ENCODE measurements at regions not wholly inside any gene's neighbourhood (a gene's known extent, or its start where the extent isn't known, plus 50 kb on each side); places are given as distances from the start of the nearest gene placed in this dataset.

DNA sequence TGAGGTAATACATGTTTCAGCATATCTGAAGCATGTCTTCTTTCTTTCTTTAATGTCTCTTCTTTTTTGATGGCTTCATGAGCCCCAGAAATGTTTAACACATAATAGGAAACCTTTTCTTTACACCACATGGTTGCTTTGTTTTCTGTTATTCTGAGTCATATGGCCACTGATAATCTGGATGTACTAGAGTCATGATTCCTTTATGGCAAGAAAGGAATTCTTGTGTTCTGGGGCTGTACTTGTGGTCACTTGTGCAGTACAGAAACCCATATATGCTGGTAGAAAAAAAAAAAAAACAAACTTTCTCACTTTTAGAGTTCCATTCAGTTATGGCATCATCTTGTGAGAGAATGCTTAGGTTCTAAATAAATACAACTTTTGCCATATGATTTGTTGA lies 1669.3 kb upstream of the CDH9 start:
- H3K27ac Mint-ChIP-seq: no peak overlapping the region
- H3K27me3 Mint-ChIP-seq (ENCODE audit: low read depth): no peaks in the 10 kb centered on the region
- H3K4me3 Mint-ChIP-seq: no peak overlapping the region
- no peaks in the 10 kb centered on the region for H3K4me1 Mint-ChIP-seq
- TF ChIP-seq, protein P1, sequence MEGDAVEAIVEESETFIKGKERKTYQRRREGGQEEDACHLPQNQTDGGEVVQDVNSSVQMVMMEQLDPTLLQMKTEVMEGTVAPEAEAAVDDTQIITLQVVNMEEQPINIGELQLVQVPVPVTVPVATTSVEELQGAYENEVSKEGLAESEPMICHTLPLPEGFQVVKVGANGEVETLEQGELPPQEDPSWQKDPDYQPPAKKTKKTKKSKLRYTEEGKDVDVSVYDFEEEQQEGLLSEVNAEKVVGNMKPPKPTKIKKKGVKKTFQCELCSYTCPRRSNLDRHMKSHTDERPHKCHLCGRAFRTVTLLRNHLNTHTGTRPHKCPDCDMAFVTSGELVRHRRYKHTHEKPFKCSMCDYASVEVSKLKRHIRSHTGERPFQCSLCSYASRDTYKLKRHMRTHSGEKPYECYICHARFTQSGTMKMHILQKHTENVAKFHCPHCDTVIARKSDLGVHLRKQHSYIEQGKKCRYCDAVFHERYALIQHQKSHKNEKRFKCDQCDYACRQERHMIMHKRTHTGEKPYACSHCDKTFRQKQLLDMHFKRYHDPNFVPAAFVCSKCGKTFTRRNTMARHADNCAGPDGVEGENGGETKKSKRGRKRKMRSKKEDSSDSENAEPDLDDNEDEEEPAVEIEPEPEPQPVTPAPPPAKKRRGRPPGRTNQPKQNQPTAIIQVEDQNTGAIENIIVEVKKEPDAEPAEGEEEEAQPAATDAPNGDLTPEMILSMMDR (IDR thresholded peaks at IDR 0.05; ENCODE audit: unreplicated experiment in 3 of 3): no peak
- H3K36me3 Mint-ChIP-seq (ENCODE audit: low read depth): no peaks in the 10 kb centered on the region
- no peaks in the 10 kb centered on the region for H3K9me3 Mint-ChIP-seq

DNA sequence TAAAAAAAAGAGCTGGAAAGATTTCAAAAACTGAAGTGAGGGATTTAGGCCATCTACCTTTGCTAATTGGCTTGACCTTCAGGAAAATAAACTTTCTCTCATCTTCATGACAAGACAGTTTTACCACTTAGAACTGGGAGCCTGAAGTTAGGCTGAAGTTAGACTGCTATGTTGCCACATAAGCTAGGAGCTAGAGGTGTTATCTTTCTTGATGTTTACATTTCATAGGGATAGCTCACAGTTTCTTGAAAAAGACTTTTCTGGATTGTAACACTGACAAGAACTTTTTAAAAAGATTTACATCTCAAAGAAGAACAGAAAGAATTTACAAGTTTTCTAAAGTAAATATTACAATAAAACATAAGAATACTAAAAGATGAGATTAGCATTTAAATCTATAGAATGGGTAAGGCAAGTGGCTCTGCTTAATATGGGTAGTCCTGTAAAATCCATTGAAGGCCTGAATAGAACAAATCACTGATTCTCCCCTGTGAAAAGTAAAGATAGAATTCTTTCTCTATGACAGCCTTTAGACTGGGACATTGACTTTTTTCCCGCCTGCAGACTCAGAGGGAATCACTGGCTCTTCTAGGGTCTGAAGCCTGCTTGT lies 1665.4 kb upstream of the CDH9 start:
- Mint-ChIP-seq H3K4me1 (no peaks in the 10 kb centered on the region), H3K27ac (no peak overlapping the region), H3K9me3 (peaks cover 4% of the 10 kb centered on the region), H3K4me3 (no peak overlapping the region), H3K27me3 (ENCODE audit: low read depth) (no peaks in the 10 kb centered on the region), H3K36me3 (ENCODE audit: low read depth) (no peaks in the 10 kb centered on the region)
- TF ChIP-seq, protein P1 (IDR thresholded peaks at IDR 0.05; ENCODE audit: unreplicated experiment in 3 of 3): no peak

DNA sequence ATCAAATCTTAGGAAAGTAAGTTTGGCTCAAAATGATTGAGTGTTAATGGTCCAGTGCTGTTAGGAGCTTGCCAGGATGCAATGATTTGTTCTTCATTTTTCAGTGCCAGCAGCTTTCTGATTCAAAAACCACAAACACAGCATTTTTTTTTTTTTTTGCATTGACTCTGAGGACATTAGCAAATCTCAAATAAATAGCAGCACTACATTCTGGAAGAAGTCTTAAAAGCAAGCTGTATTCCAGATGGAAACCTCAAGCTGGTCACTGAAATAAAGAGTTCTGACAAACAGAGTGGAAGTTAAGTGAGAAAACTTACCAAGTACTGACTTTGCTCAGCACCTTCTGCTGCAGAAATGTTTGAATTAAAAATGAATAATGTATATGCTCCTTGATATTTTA lies 1653.1 kb upstream of the CDH9 start:
- Mint-ChIP-seq H3K36me3 (ENCODE audit: low read depth) (no peaks in the 10 kb centered on the region), H3K27me3 (ENCODE audit: low read depth) (peaks cover 4% of the 10 kb centered on the region), H3K4me3 (no peak overlapping the region), H3K4me1 (peaks cover 3% of the 10 kb centered on the region), H3K27ac (no peak overlapping the region), H3K9me3 (no peaks in the 10 kb centered on the region)
- TF ChIP-seq, protein P1 (IDR thresholded peaks at IDR 0.05; ENCODE audit: unreplicated experiment in 3 of 3): no peak

DNA sequence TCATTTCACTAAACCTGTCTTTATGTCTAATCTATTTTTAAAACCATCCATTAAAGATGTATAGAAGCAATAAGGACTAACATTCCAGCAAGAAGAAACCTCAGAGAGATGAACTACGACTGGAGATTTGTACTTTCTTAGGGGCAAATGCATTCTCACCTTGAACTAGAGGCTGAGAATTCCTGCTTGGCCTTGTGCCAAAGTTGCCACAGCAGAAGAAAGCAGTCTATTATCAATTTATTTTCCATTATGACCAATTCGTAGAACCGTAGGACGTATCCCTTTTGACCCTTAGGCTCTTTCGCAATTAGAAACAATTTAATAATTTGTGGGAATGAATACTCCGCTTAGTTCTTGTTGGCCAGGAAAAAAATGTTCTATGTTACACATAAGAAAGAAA lies 1647.4 kb upstream of the CDH9 start:
- peaks cover 4% of the 10 kb centered on the region for H3K27me3 Mint-ChIP-seq (ENCODE audit: low read depth)
- no peaks in the 10 kb centered on the region for H3K36me3 Mint-ChIP-seq (ENCODE audit: low read depth)
- no peaks in the 10 kb centered on the region for H3K4me1 Mint-ChIP-seq
- TF ChIP-seq, protein P1 (IDR thresholded peaks at IDR 0.05; ENCODE audit: unreplicated experiment in 3 of 3): no peak
- no peak overlapping the region for H3K4me3 Mint-ChIP-seq
- no peaks in the 10 kb centered on the region for H3K9me3 Mint-ChIP-seq
- no peak overlapping the region for H3K27ac Mint-ChIP-seq

DNA sequence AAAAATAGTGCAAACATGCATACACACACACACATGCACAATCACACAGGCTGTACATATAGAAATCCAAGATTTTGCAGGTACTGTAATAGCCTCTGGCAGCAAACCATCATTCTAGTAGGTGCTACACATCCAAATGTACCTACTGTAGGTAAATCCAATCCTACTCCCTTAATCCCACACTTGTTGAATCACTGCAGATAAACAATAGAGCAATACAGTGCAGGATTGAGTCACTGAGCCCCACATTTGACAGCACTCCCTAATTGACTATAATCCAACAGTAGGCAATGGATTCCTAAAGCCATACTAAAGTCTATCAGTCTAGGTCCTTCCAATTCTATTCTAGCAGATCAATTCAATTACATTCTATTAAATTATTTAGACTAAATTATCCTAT lies 1640.5 kb upstream of the CDH9 start:
- peaks cover 4% of the 10 kb centered on the region for H3K9me3 Mint-ChIP-seq
- H3K27me3 Mint-ChIP-seq (ENCODE audit: low read depth): no peaks in the 10 kb centered on the region
- no peaks in the 10 kb centered on the region for H3K36me3 Mint-ChIP-seq (ENCODE audit: low read depth)
- TF ChIP-seq, protein P1 (IDR thresholded peaks at IDR 0.05; ENCODE audit: unreplicated experiment in 3 of 3): no peak
- H3K4me3 Mint-ChIP-seq: no peak overlapping the region
- H3K27ac Mint-ChIP-seq: no peak overlapping the region
- H3K4me1 Mint-ChIP-seq: peaks cover 4% of the 10 kb centered on the region

DNA sequence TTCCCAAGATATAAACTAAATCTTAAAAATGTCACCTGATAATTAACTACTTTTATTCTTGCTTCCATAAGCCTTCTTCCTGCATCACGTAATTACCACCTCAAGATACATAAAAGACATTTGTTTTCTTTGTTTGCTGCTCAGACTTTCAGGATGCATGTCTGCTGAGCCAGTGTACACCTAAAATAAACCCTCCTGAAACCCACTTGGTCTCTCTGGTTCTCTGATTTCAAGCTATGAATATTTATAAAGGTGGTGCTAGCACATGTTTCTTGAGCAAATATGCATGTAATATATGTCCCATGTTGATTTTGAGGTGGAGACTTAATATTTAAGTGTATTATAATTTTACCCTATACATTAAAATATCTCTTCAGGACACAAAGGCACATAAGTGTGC lies 1627.7 kb upstream of the CDH9 start:
- Mint-ChIP-seq H3K27ac (no peak overlapping the region), H3K9me3 (peaks cover 32% of the 10 kb centered on the region), H3K4me3 (no peak overlapping the region), H3K4me1 (no peaks in the 10 kb centered on the region), H3K36me3 (ENCODE audit: low read depth) (no peaks in the 10 kb centered on the region), H3K27me3 (ENCODE audit: low read depth) (no peaks in the 10 kb centered on the region)
- TF ChIP-seq, protein P1 (IDR thresholded peaks at IDR 0.05; ENCODE audit: unreplicated experiment in 3 of 3): no peak

Measured in nephron (organoid).